Osteoblast (primary cell): ENCODE measurements at regions not wholly inside any gene's neighbourhood (a gene's known extent, or its start where the extent isn't known, plus 50 kb on each side); places are given as distances from the start of the nearest gene placed in this dataset.

Experiments used
- DNase-seq: peaks from one replicate; pipeline ENCODE4 v3.0.0; 2011; ENCODE audit warnings: low spot score, mixed read lengths; ENCODE audit not compliant: insufficient read length; ENCODE audit errors: missing footprints
- H2AFZ ChIP-seq: 2 replicates; pipeline ENCODE4 v1.6.0; 2011; ENCODE audit warnings: mild to moderate bottlenecking, low read length
- H3K27ac ChIP-seq: 2 replicates; pipeline ENCODE4 v1.5.1; 2011; ENCODE audit warnings: mild to moderate bottlenecking, low read depth, low read length, moderate library complexity
- H3K27me3 ChIP-seq: 2 replicates; pipeline ENCODE4 v1.6.0; 2012; ENCODE audit warnings: mild to moderate bottlenecking, control low read depth, inconsistent platforms, low read length, moderate library complexity; ENCODE audit not compliant: insufficient read depth
- H3K36me3 ChIP-seq: 2 replicates; pipeline ENCODE4 v1.5.1; 2011; ENCODE audit warnings: mild to moderate bottlenecking, low read length, control low read depth, moderate library complexity; ENCODE audit not compliant: insufficient read depth
- H3K4me1 ChIP-seq: 2 replicates; pipeline ENCODE4 v1.5.1; 2011; ENCODE audit warnings: mild to moderate bottlenecking, low read length, control low read depth, moderate library complexity; ENCODE audit not compliant: insufficient read depth
- H3K4me2 ChIP-seq: 2 replicates; pipeline ENCODE4 v1.6.0; 2011; ENCODE audit warnings: mild to moderate bottlenecking, low read length; ENCODE audit not compliant: insufficient read depth
- H3K4me3 ChIP-seq: fragments of 200-600 bp; sonication (generic); 3 replicates; pipeline ENCODE4 v1.5.1; 2012; ENCODE audit warnings: mild to moderate bottlenecking, low read length, inconsistent platforms; ENCODE audit not compliant: insufficient read depth
- H3K79me2 ChIP-seq: 2 replicates; pipeline ENCODE4 v1.6.0; 2012; ENCODE audit warnings: mild to moderate bottlenecking, low read length, control low read depth, inconsistent platforms; ENCODE audit not compliant: insufficient read depth
- H3K9me3 ChIP-seq: 2 replicates; pipeline ENCODE4 v1.5.1; 2011; ENCODE audit warnings: low read depth, low read length, control low read depth
- H4K20me1 ChIP-seq: 2 replicates; pipeline ENCODE4 v1.6.0; 2012; ENCODE audit warnings: mild to moderate bottlenecking, low read length, control low read depth; ENCODE audit not compliant: insufficient read depth
- TF ChIP-seq, protein P1 (sequence below): IDR thresholded peaks from 2 replicates; pipeline ENCODE4 v1.5.1; 2011; ENCODE audit warnings: mild to moderate bottlenecking, low read depth, low read length, moderate library complexity; ENCODE audit errors: extremely low read depth

GRCh38 chr16:6656760-6657159 lies 675.9 kb upstream of the RBFOX1 start:
- DNase-seq, result no peak
- Histone ChIP-seq H3K27ac (no peak overlapping the region), H3K4me3 (no peak overlapping the region), H3K79me2 (no peaks in the 10 kb centered on the region), H3K36me3 (no peaks in the 10 kb centered on the region), H3K9me3 (no peaks in the 10 kb centered on the region), H3K4me2 (no peak overlapping the region), H2AFZ (no peak overlapping the region), H3K4me1 (no peaks in the 10 kb centered on the region), H3K27me3 (no peaks in the 10 kb centered on the region), H4K20me1 (no peaks in the 10 kb centered on the region)
- TF ChIP-seq, protein P1, sequence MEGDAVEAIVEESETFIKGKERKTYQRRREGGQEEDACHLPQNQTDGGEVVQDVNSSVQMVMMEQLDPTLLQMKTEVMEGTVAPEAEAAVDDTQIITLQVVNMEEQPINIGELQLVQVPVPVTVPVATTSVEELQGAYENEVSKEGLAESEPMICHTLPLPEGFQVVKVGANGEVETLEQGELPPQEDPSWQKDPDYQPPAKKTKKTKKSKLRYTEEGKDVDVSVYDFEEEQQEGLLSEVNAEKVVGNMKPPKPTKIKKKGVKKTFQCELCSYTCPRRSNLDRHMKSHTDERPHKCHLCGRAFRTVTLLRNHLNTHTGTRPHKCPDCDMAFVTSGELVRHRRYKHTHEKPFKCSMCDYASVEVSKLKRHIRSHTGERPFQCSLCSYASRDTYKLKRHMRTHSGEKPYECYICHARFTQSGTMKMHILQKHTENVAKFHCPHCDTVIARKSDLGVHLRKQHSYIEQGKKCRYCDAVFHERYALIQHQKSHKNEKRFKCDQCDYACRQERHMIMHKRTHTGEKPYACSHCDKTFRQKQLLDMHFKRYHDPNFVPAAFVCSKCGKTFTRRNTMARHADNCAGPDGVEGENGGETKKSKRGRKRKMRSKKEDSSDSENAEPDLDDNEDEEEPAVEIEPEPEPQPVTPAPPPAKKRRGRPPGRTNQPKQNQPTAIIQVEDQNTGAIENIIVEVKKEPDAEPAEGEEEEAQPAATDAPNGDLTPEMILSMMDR, result no peak

- H3K79me2 ChIP-seq, result no peaks in the 10 kb centered on the region
- H4K20me1 ChIP-seq, result no peaks in the 10 kb centered on the region
- H2AFZ ChIP-seq, result no peak overlapping the region
- TF ChIP-seq, protein P1, result no peak
- H3K27ac ChIP-seq, result no peak overlapping the region
- no peaks in the 10 kb centered on the region for H3K27me3 ChIP-seq
- no peak overlapping the region for H3K4me2 ChIP-seq
- no peaks in the 10 kb centered on the region for H3K4me1 ChIP-seq
- no peak overlapping the region for H3K4me3 ChIP-seq
- DNase-seq, result no peak
- no peaks in the 10 kb centered on the region for H3K36me3 ChIP-seq
- no peaks in the 10 kb centered on the region for H3K9me3 ChIP-seq
Observed at GRCh38 chr16:6646891-6647290, 685.8 kb upstream of the RBFOX1 start.

- no peaks in the 10 kb centered on the region for H4K20me1 ChIP-seq
- H2AFZ ChIP-seq, result no peak overlapping the region
- H3K4me3 ChIP-seq, result no peak overlapping the region
- no peak overlapping the region for H3K27ac ChIP-seq
- no peaks in the 10 kb centered on the region for H3K36me3 ChIP-seq
- no peaks in the 10 kb centered on the region for H3K9me3 ChIP-seq
- TF ChIP-seq, protein P1, result no peak
- no peaks in the 10 kb centered on the region for H3K27me3 ChIP-seq
- H3K4me2 ChIP-seq, result no peak overlapping the region
- no peak for DNase-seq
- H3K79me2 ChIP-seq, result no peaks in the 10 kb centered on the region
- no peaks in the 10 kb centered on the region for H3K4me1 ChIP-seq
Observed at GRCh38 chr16:6645768-6646568, 686.7 kb upstream of the RBFOX1 start.

DNA sequence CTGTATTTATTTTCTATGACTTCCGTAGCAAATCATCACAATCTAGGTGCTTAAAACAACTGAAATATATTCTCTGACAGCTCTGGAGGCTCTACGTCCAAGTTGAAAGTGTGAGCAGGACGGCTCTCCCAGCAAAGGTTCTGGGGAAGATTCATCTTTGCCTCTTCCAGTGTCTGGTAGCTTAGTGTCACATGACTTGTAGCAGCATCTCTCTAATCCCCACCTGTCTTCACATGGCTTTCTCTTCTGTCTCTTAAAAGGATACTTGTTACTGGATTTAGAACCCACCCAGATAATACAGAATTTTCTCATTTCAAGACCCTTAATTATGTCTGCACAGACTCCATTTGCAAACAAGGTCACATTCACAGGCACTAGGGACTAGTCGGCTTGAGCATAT lies 687.7 kb upstream of the RBFOX1 start:
- H3K9me3 ChIP-seq, result no peaks in the 10 kb centered on the region
- H3K27me3 ChIP-seq, result no peaks in the 10 kb centered on the region
- H3K4me1 ChIP-seq, result no peaks in the 10 kb centered on the region
- no peak overlapping the region for H2AFZ ChIP-seq
- TF ChIP-seq, protein P1, result no peak
- no peaks in the 10 kb centered on the region for H4K20me1 ChIP-seq
- no peak for DNase-seq
- H3K4me3 ChIP-seq, result no peak overlapping the region
- H3K4me2 ChIP-seq, result no peak overlapping the region
- no peaks in the 10 kb centered on the region for H3K79me2 ChIP-seq
- no peak overlapping the region for H3K27ac ChIP-seq
- no peaks in the 10 kb centered on the region for H3K36me3 ChIP-seq
